Stimulated activated CD4-positive, alpha-beta T cell treated with anti-CD3 and anti-CD28 coated beads, Interleukin-4, amount 100 ng/mL, for 48 hours (primary cell): ENCODE measurements at regions not wholly inside any gene's neighbourhood (a gene's known extent, or its start where the extent isn't known, plus 50 kb on each side); places are given as distances from the start of the nearest gene placed in this dataset.

Experiments
- DNase-seq, 2 donors: peaks; one replicate each; pipeline ENCODE4 v3.0.0-alpha.2; 2020; ENCODE audit warnings: low read depth in 2 of 2

- no peak for DNase-seq
These were observed 49.9 kb upstream of the TEX13D start for GRCh38 chrX:124282580-124282979.
